Esophagus squamous epithelium (tissue), 4 donors: ENCODE measurements at regions not wholly inside any gene's neighbourhood (a gene's known extent, or its start where the extent isn't known, plus 50 kb on each side); places are given as distances from the start of the nearest gene placed in this dataset.

ENCODE experiments used
- CTCF ChIP-seq, 6 experiments: fragments of 450-650 bp in 4 of 6; fragments of 200-600 bp in 2 of 6; sonication (generic) in 2 of 6; IDR thresholded peaks; one replicate each; pipeline ENCODE4 v1.5.1; 2016 to 2019; ENCODE audit warnings: antibody characterized with exemption in 6 of 6, mild to moderate bottlenecking in 4 of 6, moderate library complexity in 4 of 6
- POLR2A ChIP-seq, 4 donors: fragments of 450-650 bp; IDR thresholded peaks; one replicate each; pipeline ENCODE4 v1.6.1; 2017; ENCODE audit warnings: antibody characterized with exemption in 4 of 4, mild to moderate bottlenecking in 4 of 4, moderate library complexity in 3 of 4

- TF ChIP-seq POLR2A (IDR thresholded peaks at IDR 0.05) = no peak
- no peak for TF ChIP-seq CTCF (IDR thresholded peaks at IDR 0.05)
Measured at GRCh38 chr20:52062452-52063209, 128.9 kb downstream of the ZFP64 start.
